ENCODE measurements at regions not wholly inside any gene's neighbourhood (a gene's known extent, or its start where the extent isn't known, plus 50 kb on each side); places are given as distances from the start of the nearest gene placed in this dataset.

DNA sequence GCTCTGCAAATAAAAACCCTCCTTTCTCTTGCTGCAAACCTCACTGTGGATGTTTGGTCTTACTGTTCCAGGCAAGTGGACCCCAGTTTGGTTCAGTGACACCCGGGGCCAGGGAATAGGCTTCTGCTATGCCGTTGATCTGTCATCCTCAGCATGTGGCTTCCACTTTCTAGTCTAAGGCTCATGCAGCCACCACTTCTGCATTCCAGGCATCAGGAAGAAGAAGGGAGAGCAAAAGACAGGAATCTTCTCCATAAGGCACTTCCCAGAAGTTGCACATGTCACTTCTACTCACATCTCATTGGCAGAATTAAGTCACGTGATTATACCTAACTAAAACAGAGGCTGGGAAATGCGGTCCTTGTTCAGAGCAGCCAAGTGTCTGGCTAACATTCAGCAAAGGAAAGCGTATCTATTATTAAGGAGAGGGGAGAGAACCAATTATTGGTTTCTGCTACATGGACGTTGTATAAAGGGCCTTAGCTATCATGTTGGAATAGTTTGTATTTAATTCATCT, 173.6 kb upstream of the PFN2 start:
- intact Hi-C loops (cut with DNase I), result no loop called here
- Histone ChIP-seq H3K36me3 (ENCODE audit: control insufficient read depth in 1 of 2, insufficient read depth in 2 of 2, low read length in 1 of 2) (no peaks in the 10 kb centered on the region), H3K27ac (ENCODE audit: low read depth in 1 of 2, low read length in 2 of 2) (no peak overlapping the region), H3K4me1 (ENCODE audit: control insufficient read depth in 1 of 2, insufficient read depth in 2 of 2, low read length in 2 of 2) (peaks cover 2% of the 10 kb centered on the region in 2 donors), H3K9me3 (ENCODE audit: control insufficient read depth, low read length) (no peaks in the 10 kb centered on the region), H3K4me3 (ENCODE audit: low read length in 2 of 2) (no peak overlapping the region), H3K27me3 (ENCODE audit: control insufficient read depth in 1 of 2, insufficient read depth in 2 of 2, low read length in 1 of 2) (no peaks in the 10 kb centered on the region)
- WGBS, 2 donors, result 93 to 96% methylated on average over 6 of the region's 6 CpGs
- DNase-seq (no peak), ATAC-seq (ENCODE audit: low FRiP score) (no peak)

DNA sequence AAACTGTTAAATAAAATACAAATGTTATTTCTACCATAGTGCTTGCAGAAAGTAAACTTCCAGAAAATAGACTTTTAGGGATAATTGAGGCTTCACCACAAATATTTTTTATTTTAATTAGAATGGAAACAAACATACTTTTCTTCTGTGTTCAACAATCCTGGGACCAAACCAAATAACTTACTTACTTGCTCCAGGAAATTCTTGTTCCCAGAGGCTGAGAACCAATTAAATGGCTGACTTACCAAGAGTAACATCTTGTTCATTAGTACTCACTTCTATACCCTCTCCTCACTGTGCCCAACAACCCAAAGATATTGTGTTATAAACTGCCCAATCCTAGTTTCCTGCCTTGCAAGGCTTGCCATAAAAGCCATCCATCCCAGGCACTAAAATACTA, 172.2 kb upstream of the PFN2 start:
- Histone ChIP-seq H3K27ac (ENCODE audit: low read depth in 1 of 2, low read length in 2 of 2) (no peak overlapping the region), H3K27me3 (ENCODE audit: control insufficient read depth in 1 of 2, insufficient read depth in 2 of 2, low read length in 1 of 2) (no peaks in the 10 kb centered on the region), H3K36me3 (ENCODE audit: control insufficient read depth in 1 of 2, insufficient read depth in 2 of 2, low read length in 1 of 2) (no peaks in the 10 kb centered on the region), H3K4me3 (ENCODE audit: low read length in 2 of 2) (no peak overlapping the region), H3K4me1 (ENCODE audit: control insufficient read depth in 1 of 2, insufficient read depth in 2 of 2, low read length in 2 of 2) (peaks cover under 1 to 2% of the 10 kb centered on the region in 2 donors), H3K9me3 (ENCODE audit: control insufficient read depth, low read length) (no peaks in the 10 kb centered on the region)
- ATAC-seq (ENCODE audit: low FRiP score), result no peak
- no peak for DNase-seq
- intact Hi-C loops (cut with DNase I), result no loop called here

DNA sequence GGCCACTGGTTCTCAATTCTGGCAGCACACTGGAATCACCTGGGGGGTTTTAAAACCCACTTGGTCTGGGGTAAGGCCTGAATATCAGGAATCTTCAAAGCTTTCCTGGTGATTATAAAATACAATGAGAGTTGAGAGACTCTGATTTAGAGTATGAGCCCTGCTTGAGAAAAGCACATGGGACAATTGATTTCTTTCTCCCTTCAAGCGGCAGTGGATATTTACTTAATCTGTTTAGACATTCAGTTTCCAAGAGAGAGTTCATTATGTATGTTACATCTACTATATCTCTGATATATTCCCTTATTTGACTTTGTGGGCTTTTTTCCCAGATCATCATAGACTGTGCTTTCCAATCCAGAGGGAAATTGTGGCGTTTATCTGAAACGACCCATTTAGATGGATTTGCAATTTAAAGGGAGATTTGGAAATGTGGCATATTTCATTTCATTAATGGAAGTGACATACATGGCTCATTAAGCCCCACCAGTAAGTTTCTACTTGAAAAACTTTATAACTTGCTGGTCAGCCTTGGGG, 171.2 kb upstream of the PFN2 start:
- H3K4me3 ChIP-seq (ENCODE audit: low read length in 2 of 2), result no peak overlapping the region
- H3K27ac ChIP-seq (ENCODE audit: low read depth in 1 of 2, low read length in 2 of 2), result no peak overlapping the region
- H3K4me1 ChIP-seq (ENCODE audit: control insufficient read depth in 1 of 2, insufficient read depth in 2 of 2, low read length in 2 of 2), result no peaks in the 10 kb centered on the region
- 83 to 88% methylated on average over 3 of the region's 3 CpGs for WGBS, 2 donors
- intact Hi-C loops (cut with DNase I), result no loop called here
- H3K36me3 ChIP-seq (ENCODE audit: control insufficient read depth in 1 of 2, insufficient read depth in 2 of 2, low read length in 1 of 2), result no peaks in the 10 kb centered on the region
- DNase-seq (no peak), ATAC-seq (ENCODE audit: low FRiP score) (no peak)
- H3K27me3 ChIP-seq (ENCODE audit: control insufficient read depth in 1 of 2, insufficient read depth in 2 of 2, low read length in 1 of 2), result no peaks in the 10 kb centered on the region
- H3K9me3 ChIP-seq (ENCODE audit: control insufficient read depth, low read length), result no peaks in the 10 kb centered on the region

DNA sequence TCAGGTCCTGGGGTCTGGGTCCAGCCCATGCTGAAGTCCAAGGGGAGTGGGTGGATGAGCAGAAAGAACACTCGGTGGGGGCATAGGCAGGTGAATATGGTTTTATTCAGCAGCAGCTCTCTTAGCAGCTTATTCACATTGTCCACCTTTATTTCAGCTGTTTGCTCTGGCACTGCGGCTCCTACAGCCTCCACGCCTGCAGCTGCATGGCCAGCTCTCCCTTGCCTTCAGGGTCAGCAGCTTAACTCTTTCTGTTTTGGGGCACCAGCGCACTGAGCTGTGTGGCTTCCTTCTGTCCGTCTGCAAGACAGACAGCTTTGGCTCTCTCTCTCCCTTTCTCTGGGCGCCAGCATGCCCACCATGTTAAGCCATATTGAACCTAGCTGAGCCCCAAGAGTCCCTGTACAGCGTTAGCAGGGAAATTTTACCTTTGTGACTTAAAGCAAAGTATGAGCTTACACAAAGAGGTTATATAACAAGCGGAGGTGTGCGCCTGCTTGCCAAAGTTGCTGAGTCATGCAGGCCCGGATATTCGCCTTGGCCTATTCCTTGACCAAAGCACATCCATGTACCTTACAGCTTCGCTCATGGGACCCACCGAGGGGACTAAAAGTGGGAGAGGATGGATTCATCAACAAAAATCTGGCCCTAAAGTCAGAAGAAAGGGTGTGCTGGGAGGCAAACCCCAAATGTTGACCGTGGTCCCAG, 170.1 kb upstream of the PFN2 start:
- intact Hi-C loops (cut with DNase I), result no loop called here
- WGBS, 2 donors, result 95% methylated on average over 14 of the region's 14 CpGs
- H3K9me3 ChIP-seq (ENCODE audit: control insufficient read depth, low read length), result no peaks in the 10 kb centered on the region

DNA sequence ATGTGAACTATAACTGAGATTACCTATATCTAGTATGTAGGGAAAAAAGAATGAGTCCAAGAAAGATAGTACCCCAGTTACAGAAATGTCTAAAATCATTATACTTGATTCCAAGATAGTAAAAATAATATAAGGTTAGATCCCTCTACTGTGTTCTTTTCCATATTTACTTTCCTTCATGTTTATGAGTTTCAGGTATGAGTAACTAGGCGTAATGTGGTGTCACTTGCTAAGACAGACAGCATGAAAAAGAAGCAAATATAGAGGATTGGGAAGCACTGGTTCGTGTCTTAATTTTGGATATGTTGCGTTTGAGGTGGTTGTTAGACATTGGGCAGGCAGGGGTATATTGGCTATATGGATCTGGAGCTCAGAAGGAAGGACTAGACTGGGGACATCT, 168.1 kb upstream of the PFN2 start:
- no peak for ATAC-seq (ENCODE audit: low FRiP score)
- WGBS, 2 donors, result 97% methylated on average over 3 of the region's 3 CpGs
- no peaks in the 10 kb centered on the region for H3K36me3 ChIP-seq (ENCODE audit: control insufficient read depth in 1 of 2, insufficient read depth in 2 of 2, low read length in 1 of 2)

More for the DNA sequence above, 170.1 kb upstream of the PFN2 start:
- no peak for ATAC-seq (ENCODE audit: low FRiP score)
- H3K36me3 ChIP-seq (ENCODE audit: control insufficient read depth in 1 of 2, insufficient read depth in 2 of 2, low read length in 1 of 2), result no peaks in the 10 kb centered on the region
- no peak overlapping the region for H3K27ac ChIP-seq (ENCODE audit: low read depth in 1 of 2, low read length in 2 of 2)
- no peaks in the 10 kb centered on the region for H3K4me1 ChIP-seq (ENCODE audit: control insufficient read depth in 1 of 2, insufficient read depth in 2 of 2, low read length in 2 of 2)
- no peaks in the 10 kb centered on the region for H3K27me3 ChIP-seq (ENCODE audit: control insufficient read depth in 1 of 2, insufficient read depth in 2 of 2, low read length in 1 of 2)
- H3K4me3 ChIP-seq (ENCODE audit: low read length in 2 of 2), result no peak overlapping the region
- DNase-seq, result no peak

DNA sequence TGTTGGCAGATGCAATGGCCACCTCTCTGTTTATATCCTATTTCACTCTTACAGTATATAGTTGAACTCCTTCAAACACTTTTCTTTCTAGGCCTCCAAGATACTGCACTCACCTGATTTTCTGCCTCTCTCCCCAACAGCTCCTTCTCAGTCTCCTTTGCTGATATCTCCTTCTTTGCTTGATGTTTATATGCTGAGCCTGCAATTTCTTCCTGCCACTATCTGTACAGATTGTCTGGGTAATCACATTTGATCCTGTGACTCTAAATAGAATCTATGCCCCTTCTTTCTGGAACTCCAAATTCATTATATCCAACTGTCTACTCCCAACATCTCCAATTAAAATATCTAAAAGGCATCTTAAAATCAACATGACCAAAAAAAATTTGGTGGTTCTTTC, 165.5 kb upstream of the PFN2 start:
- Histone ChIP-seq H3K4me1 (ENCODE audit: control insufficient read depth in 1 of 2, insufficient read depth in 2 of 2, low read length in 2 of 2) (no peaks in the 10 kb centered on the region), H3K9me3 (ENCODE audit: control insufficient read depth, low read length) (no peaks in the 10 kb centered on the region), H3K36me3 (ENCODE audit: control insufficient read depth in 1 of 2, insufficient read depth in 2 of 2, low read length in 1 of 2) (no peaks in the 10 kb centered on the region), H3K27ac (ENCODE audit: low read depth in 1 of 2, low read length in 2 of 2) (no peak overlapping the region), H3K27me3 (ENCODE audit: control insufficient read depth in 1 of 2, insufficient read depth in 2 of 2, low read length in 1 of 2) (no peaks in the 10 kb centered on the region), H3K4me3 (ENCODE audit: low read length in 2 of 2) (no peak overlapping the region)
- intact Hi-C loops (cut with DNase I), result no loop called here
- no peak for ATAC-seq (ENCODE audit: low FRiP score)
- DNase-seq, result no peak

More for the DNA sequence above, 168.1 kb upstream of the PFN2 start:
- intact Hi-C loops (cut with DNase I), result no loop called here
- H3K4me1 ChIP-seq (ENCODE audit: control insufficient read depth in 1 of 2, insufficient read depth in 2 of 2, low read length in 2 of 2), result no peaks in the 10 kb centered on the region
- H3K27me3 ChIP-seq (ENCODE audit: control insufficient read depth in 1 of 2, insufficient read depth in 2 of 2, low read length in 1 of 2), result no peaks in the 10 kb centered on the region
- H3K9me3 ChIP-seq (ENCODE audit: control insufficient read depth, low read length), result no peaks in the 10 kb centered on the region
- no peak for DNase-seq
- H3K27ac ChIP-seq (ENCODE audit: low read depth in 1 of 2, low read length in 2 of 2), result no peak overlapping the region
- H3K4me3 ChIP-seq (ENCODE audit: low read length in 2 of 2), result no peak overlapping the region

DNA sequence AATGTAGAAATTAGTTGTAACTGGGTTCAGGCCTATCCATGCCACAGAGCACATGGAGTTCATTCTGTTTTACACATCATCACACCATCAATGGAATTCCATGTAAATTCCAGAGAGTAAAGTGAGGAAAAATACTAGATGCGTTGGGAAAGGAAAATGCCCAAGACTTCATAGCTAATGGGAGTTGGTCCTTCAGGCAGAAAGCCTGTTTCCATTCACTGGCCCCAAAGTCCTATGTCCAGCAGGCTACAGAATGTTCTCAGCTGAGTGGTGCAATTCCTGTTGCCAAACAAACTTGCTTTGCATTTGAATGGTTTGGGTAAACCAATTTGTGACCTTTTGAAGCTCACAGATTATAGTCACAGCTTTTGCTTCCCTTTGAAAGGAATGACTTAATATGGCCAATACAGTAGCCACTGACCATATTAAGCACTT, 164.6 kb upstream of the PFN2 start:
- DNase-seq, result no peak
- 61 to 76% methylated on average over 1 of the region's 1 CpG for WGBS, 2 donors
- Histone ChIP-seq H3K27me3 (ENCODE audit: control insufficient read depth in 1 of 2, insufficient read depth in 2 of 2, low read length in 1 of 2) (no peaks in the 10 kb centered on the region), H3K36me3 (ENCODE audit: control insufficient read depth in 1 of 2, insufficient read depth in 2 of 2, low read length in 1 of 2) (no peaks in the 10 kb centered on the region), H3K9me3 (ENCODE audit: control insufficient read depth, low read length) (no peaks in the 10 kb centered on the region), H3K4me1 (ENCODE audit: control insufficient read depth in 1 of 2, insufficient read depth in 2 of 2, low read length in 2 of 2) (no peaks in the 10 kb centered on the region), H3K4me3 (ENCODE audit: low read length in 2 of 2) (no peak overlapping the region), H3K27ac (ENCODE audit: low read depth in 1 of 2, low read length in 2 of 2) (no peak overlapping the region)
- intact Hi-C loops (cut with DNase I), result no loop called here
- no peak for ATAC-seq (ENCODE audit: low FRiP score)

DNA sequence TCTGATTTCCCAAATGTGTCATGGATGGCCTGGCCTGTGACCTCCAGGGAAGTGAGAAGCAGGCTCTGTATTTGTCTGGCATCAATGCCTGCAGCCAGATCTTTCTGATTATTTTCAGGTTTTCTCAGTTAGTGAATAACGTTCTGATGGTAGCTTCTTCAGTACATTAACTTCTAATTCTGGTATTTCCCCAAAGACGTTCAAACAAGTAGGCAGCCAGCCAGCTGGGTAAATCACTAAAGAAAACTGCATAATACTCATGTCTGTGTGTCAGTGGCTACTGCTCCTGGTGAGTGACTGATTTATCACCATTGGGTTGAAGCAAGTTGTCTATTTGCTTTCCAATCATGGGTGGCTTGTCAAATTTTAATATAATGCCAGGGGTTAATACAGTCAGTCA, 162.6 kb upstream of the PFN2 start:
- no peak overlapping the region for H3K27ac ChIP-seq (ENCODE audit: low read depth in 1 of 2, low read length in 2 of 2)
- H3K4me1 ChIP-seq (ENCODE audit: control insufficient read depth in 1 of 2, insufficient read depth in 2 of 2, low read length in 2 of 2), result no peaks in the 10 kb centered on the region
- no peaks in the 10 kb centered on the region for H3K9me3 ChIP-seq (ENCODE audit: control insufficient read depth, low read length)
- no peak overlapping the region for H3K4me3 ChIP-seq (ENCODE audit: low read length in 2 of 2)
- H3K36me3 ChIP-seq (ENCODE audit: control insufficient read depth in 1 of 2, insufficient read depth in 2 of 2, low read length in 1 of 2), result no peaks in the 10 kb centered on the region
- DNase-seq (no peak), ATAC-seq (ENCODE audit: low FRiP score) (no peak)
- intact Hi-C loops (cut with DNase I), result no loop called here
- no peaks in the 10 kb centered on the region for H3K27me3 ChIP-seq (ENCODE audit: control insufficient read depth in 1 of 2, insufficient read depth in 2 of 2, low read length in 1 of 2)
- 30 to 36% methylated on average over 2 of the region's 2 CpGs for WGBS, 2 donors

DNA sequence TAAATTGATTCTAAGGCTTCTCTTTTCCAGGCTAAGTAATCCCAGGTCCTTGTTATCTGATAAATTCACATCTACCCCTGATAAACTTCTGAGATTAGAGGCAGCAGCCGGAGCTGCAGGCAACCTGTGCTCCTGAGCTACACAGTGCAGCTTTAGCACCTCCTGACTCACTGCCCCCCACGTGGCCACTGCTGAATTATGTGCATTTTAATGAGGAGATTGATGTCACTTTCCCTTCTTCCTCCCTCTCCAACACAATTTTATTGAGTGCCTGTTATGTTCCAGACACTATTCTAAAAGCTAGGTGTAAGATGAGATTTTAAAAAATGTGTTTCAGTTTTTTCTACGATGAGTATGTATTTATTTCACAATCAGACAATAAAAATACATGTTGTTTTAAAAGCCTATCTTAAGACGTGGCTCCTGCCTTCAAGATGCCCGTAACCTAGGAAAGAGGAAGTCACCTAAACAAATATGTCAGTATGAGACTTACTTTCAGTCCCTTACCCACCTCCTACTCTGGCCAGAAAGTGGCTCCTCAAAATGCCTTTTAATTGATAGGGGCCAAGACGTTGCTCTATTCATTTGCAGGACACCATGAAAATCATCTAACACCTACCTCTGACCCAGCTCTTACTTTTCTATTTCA, 161.5 kb upstream of the PFN2 start:
- H3K9me3 ChIP-seq (ENCODE audit: control insufficient read depth, low read length), result no peaks in the 10 kb centered on the region
- DNase-seq (no peak), ATAC-seq (ENCODE audit: low FRiP score) (no peak)
- WGBS, 2 donors, result 71 to 79% methylated on average over 6 of the region's 6 CpGs
- H3K36me3 ChIP-seq (ENCODE audit: control insufficient read depth in 1 of 2, insufficient read depth in 2 of 2, low read length in 1 of 2), result no peaks in the 10 kb centered on the region
- no peaks in the 10 kb centered on the region for H3K4me1 ChIP-seq (ENCODE audit: control insufficient read depth in 1 of 2, insufficient read depth in 2 of 2, low read length in 2 of 2)
- H3K27me3 ChIP-seq (ENCODE audit: control insufficient read depth in 1 of 2, insufficient read depth in 2 of 2, low read length in 1 of 2), result no peaks in the 10 kb centered on the region
- H3K27ac ChIP-seq (ENCODE audit: low read depth in 1 of 2, low read length in 2 of 2), result no peak overlapping the region
- no peak overlapping the region for H3K4me3 ChIP-seq (ENCODE audit: low read length in 2 of 2)
- intact Hi-C loops (cut with DNase I), result no loop called here
